HL-60 (cell line): ENCODE measurements at regions not wholly inside any gene's neighbourhood (a gene's known extent, or its start where the extent isn't known, plus 50 kb on each side); places are given as distances from the start of the nearest gene placed in this dataset.

ENCODE experiments used
- POLR2AphosphoS5 ChIP-seq: IDR thresholded peaks from 2 replicates; pipeline ENCODE4 v1.6.1; 2012; ENCODE audit warnings: low read depth
- TF ChIP-seq, protein P1 (sequence below): IDR thresholded peaks from one replicate; pipeline ENCODE4 v1.5.1; 2011; ENCODE audit warnings: low read length, control low read depth, inconsistent platforms; ENCODE audit not compliant: insufficient read depth
- TF ChIP-seq, protein P2 (sequence below): IDR thresholded peaks from 2 replicates; pipeline ENCODE4 v1.6.1; 2012; ENCODE audit warnings: low read depth; ENCODE audit not compliant: insufficient replicate concordance

DNA sequence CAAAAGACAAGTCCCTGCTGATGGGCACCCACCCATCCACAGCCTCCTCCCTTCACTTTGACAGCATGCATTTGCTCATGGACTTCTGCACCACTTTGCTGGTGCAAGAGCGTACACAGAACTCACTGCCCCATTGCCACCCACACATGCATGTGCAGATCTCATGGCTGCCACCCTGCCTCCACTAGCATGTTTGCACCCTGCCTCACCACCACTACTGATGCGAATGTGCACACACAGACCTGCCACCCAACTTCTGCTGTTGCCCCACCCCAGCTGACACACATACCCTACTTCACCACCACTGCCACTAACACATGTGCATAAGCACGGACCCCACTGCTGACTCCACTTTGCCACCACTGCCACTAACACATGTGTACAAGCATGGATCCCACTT is 64.9 kb upstream of the EYS start:
- TF ChIP-seq, protein P1, sequence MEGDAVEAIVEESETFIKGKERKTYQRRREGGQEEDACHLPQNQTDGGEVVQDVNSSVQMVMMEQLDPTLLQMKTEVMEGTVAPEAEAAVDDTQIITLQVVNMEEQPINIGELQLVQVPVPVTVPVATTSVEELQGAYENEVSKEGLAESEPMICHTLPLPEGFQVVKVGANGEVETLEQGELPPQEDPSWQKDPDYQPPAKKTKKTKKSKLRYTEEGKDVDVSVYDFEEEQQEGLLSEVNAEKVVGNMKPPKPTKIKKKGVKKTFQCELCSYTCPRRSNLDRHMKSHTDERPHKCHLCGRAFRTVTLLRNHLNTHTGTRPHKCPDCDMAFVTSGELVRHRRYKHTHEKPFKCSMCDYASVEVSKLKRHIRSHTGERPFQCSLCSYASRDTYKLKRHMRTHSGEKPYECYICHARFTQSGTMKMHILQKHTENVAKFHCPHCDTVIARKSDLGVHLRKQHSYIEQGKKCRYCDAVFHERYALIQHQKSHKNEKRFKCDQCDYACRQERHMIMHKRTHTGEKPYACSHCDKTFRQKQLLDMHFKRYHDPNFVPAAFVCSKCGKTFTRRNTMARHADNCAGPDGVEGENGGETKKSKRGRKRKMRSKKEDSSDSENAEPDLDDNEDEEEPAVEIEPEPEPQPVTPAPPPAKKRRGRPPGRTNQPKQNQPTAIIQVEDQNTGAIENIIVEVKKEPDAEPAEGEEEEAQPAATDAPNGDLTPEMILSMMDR, result no peak
- no peak for TF ChIP-seq POLR2AphosphoS5
- TF ChIP-seq, protein P2, sequence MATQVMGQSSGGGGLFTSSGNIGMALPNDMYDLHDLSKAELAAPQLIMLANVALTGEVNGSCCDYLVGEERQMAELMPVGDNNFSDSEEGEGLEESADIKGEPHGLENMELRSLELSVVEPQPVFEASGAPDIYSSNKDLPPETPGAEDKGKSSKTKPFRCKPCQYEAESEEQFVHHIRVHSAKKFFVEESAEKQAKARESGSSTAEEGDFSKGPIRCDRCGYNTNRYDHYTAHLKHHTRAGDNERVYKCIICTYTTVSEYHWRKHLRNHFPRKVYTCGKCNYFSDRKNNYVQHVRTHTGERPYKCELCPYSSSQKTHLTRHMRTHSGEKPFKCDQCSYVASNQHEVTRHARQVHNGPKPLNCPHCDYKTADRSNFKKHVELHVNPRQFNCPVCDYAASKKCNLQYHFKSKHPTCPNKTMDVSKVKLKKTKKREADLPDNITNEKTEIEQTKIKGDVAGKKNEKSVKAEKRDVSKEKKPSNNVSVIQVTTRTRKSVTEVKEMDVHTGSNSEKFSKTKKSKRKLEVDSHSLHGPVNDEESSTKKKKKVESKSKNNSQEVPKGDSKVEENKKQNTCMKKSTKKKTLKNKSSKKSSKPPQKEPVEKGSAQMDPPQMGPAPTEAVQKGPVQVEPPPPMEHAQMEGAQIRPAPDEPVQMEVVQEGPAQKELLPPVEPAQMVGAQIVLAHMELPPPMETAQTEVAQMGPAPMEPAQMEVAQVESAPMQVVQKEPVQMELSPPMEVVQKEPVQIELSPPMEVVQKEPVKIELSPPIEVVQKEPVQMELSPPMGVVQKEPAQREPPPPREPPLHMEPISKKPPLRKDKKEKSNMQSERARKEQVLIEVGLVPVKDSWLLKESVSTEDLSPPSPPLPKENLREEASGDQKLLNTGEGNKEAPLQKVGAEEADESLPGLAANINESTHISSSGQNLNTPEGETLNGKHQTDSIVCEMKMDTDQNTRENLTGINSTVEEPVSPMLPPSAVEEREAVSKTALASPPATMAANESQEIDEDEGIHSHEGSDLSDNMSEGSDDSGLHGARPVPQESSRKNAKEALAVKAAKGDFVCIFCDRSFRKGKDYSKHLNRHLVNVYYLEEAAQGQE, result no peak
